ENCODE measurements at regions not wholly inside any gene's neighbourhood (a gene's known extent, or its start where the extent isn't known, plus 50 kb on each side); places are given as distances from the start of the nearest gene placed in this dataset.

DNA sequence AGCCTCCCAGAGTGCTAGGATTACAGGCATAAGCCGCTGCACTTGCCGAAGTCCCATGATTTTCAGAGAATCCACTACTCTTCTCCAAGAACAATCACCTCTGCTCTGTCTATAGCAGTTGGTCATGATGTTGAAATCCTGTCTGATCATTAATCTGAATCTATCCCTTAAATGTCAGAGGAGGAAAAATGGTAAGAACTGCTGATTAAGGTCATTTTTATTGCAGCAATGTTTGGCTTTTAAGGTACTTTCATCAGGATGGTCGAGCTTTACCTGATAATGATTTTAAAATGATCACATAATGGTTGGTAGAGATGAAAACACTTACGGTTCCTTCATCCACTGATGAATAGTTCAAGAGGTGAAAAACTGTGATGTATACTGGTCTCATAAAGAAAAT is 968.6 kb downstream of the TLE4 start:
- no peaks in the 10 kb centered on the region for H3K27me3 ChIP-seq
- intact Hi-C loops (cut with DNase I), result no loop called here

GRCh38 chr9:80538976-80539375 is 967.2 kb downstream of the TLE4 start:
- no peak for TF ChIP-seq POLR2A (IDR thresholded peaks at IDR 0.05)
- TF ChIP-seq, protein P1, sequence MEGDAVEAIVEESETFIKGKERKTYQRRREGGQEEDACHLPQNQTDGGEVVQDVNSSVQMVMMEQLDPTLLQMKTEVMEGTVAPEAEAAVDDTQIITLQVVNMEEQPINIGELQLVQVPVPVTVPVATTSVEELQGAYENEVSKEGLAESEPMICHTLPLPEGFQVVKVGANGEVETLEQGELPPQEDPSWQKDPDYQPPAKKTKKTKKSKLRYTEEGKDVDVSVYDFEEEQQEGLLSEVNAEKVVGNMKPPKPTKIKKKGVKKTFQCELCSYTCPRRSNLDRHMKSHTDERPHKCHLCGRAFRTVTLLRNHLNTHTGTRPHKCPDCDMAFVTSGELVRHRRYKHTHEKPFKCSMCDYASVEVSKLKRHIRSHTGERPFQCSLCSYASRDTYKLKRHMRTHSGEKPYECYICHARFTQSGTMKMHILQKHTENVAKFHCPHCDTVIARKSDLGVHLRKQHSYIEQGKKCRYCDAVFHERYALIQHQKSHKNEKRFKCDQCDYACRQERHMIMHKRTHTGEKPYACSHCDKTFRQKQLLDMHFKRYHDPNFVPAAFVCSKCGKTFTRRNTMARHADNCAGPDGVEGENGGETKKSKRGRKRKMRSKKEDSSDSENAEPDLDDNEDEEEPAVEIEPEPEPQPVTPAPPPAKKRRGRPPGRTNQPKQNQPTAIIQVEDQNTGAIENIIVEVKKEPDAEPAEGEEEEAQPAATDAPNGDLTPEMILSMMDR (IDR thresholded peaks at IDR 0.05), result no peak
- 53 to 61% (median 58%) methylated on average over 1 of the region's 1 CpG for WGBS, 4 donors
- no peak overlapping the region for H3K27ac ChIP-seq
- no peak for ATAC-seq
- no peak for DNase-seq
- no peaks in the 10 kb centered on the region for H3K4me1 ChIP-seq
- no peaks in the 10 kb centered on the region for H3K27me3 ChIP-seq
- no peak overlapping the region for H3K4me3 ChIP-seq
- intact Hi-C loops (cut with DNase I), result no loop called here
- no peaks in the 10 kb centered on the region for H3K36me3 ChIP-seq
- H3K9me3 ChIP-seq, result peaks cover 0 to 4% (median 0%) of the 10 kb centered on the region in 12 donors

More for the DNA sequence above, 968.6 kb downstream of the TLE4 start:
- no peaks in the 10 kb centered on the region for H3K4me1 ChIP-seq
- H3K36me3 ChIP-seq, result no peaks in the 10 kb centered on the region
- TF ChIP-seq, protein P1 (IDR thresholded peaks at IDR 0.05), result no peak
- TF ChIP-seq POLR2A (IDR thresholded peaks at IDR 0.05), result no peak
- H3K4me3 ChIP-seq, result no peak overlapping the region
- no peak overlapping the region for H3K27ac ChIP-seq
- no peak for DNase-seq
- 83 to 87% (median 85%) methylated on average over 4 of the region's 4 CpGs for WGBS, 4 donors
- ATAC-seq, result no peak
- H3K9me3 ChIP-seq, result peaks cover 0 to 8% (median 3%) of the 10 kb centered on the region in 12 donors

- H3K27me3 ChIP-seq, result no peaks in the 10 kb centered on the region
- no peaks in the 10 kb centered on the region for H3K36me3 ChIP-seq
- intact Hi-C loops (cut with DNase I), result no loop called here
- no peaks in the 10 kb centered on the region for H3K4me1 ChIP-seq
- H3K9me3 ChIP-seq, result peaks cover 0 to 24% (median 4%) of the 10 kb centered on the region in 12 donors
- no peak overlapping the region for H3K4me3 ChIP-seq
- 85 to 92% (median 88%) methylated on average over 3 of the region's 3 CpGs for whole genome bisulfite sequencing, 4 donors
- TF ChIP-seq, protein P1 (IDR thresholded peaks at IDR 0.05), result no peak
- TF ChIP-seq POLR2A (IDR thresholded peaks at IDR 0.05), result no peak
- no peak for DNase-seq
- H3K27ac ChIP-seq, result no peak overlapping the region
- no peak for ATAC-seq
Measured at GRCh38 chr9:80522465-80522864, 950.7 kb downstream of the TLE4 start.

DNA sequence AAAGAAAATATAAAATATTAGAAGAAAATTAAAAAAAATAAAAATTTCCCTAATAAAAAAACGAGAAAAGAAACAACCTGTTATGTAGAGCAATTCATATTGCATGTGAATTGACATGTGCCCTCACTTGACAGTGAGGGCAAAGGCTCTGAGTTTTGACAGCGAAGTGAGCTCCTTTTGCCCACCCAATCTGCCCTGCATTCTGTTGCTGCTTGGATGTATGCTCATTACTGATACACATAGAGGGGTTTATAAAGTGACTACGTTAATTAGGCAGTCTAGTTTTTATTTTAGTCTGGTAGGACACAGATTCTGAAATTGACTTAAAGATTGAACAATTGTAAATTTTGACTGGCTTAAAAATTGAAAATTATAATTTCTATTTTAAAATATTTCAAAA is 949.4 kb downstream of the TLE4 start:
- DNase-seq, result no peak
- no peak for ATAC-seq
- no peaks in the 10 kb centered on the region for H3K27me3 ChIP-seq
- no peak overlapping the region for H3K4me3 ChIP-seq
- no peak overlapping the region for H3K27ac ChIP-seq
- TF ChIP-seq POLR2A (IDR thresholded peaks at IDR 0.05), result no peak
- TF ChIP-seq, protein P1 (IDR thresholded peaks at IDR 0.05), result no peak
- 66 to 73% (median 71%) methylated on average over 3 of the region's 3 CpGs for WGBS, 4 donors
- no peaks in the 10 kb centered on the region for H3K36me3 ChIP-seq
- no peaks in the 10 kb centered on the region for H3K4me1 ChIP-seq
- H3K9me3 ChIP-seq, result peaks cover 0 to 12% (median 0%) of the 10 kb centered on the region in 12 donors
- intact Hi-C loops (cut with DNase I), result no loop called here
